H1 (cell line): ENCODE measurements at regions not wholly inside any gene's neighbourhood (a gene's known extent, or its start where the extent isn't known, plus 50 kb on each side); places are given as distances from the start of the nearest gene placed in this dataset.

Source experiments
- ASH2L ChIP-seq: fragments of 200-600, 300-600 bp; sonication (generic); IDR thresholded peaks from one replicate; pipeline ENCODE4 v1.7.1; 2017; ENCODE audit warnings: low read length
- BRCA1 ChIP-seq: IDR thresholded peaks from 2 replicates; pipeline ENCODE4 v1.6.1; 2012; ENCODE audit warnings: low read depth, low read length, improper control_type of control experiment
- CHD1 ChIP-seq: IDR thresholded peaks from 2 replicates; pipeline ENCODE4 v1.6.1; 2012; ENCODE audit warnings: low read depth, low read length, improper control_type of control experiment
- GABPA ChIP-seq: IDR thresholded peaks from 2 replicates; pipeline ENCODE4 v1.6.1; 2011; ENCODE audit warnings: mild to moderate bottlenecking, low read length, moderate library complexity, borderline replicate concordance; ENCODE audit not compliant: insufficient read depth
- GTF2F1 ChIP-seq: IDR thresholded peaks from 2 replicates; pipeline ENCODE4 v1.6.1; 2012; ENCODE audit warnings: low read depth, low read length, improper control_type of control experiment, borderline replicate concordance
- POLR2A ChIP-seq, 2 experiments: IDR thresholded peaks; 1 replicate in 1 of 2; 2 replicates in 1 of 2; pipeline ENCODE4 v1.6.1; 2011; ENCODE audit warnings: low read depth in 2 of 2, low read length in 2 of 2, mild to moderate bottlenecking in 2 of 2; ENCODE audit errors: control extremely low read depth in 1 of 2
- POLR2AphosphoS5 ChIP-seq: IDR thresholded peaks from 2 replicates; pipeline ENCODE4 v1.6.1; 2011; ENCODE audit warnings: low read depth, low read length
- RAD21 ChIP-seq, 2 experiments: IDR thresholded peaks in 1 of 2; conservative IDR thresholded peaks in 1 of 2; 2 replicates each; pipeline ENCODE4 v1.6.1; 2011; ENCODE audit warnings: low read depth in 2 of 2, low read length in 2 of 2, improper control_type of control experiment in 1 of 2, inconsistent platforms in 1 of 2, mild to moderate bottlenecking in 1 of 2, moderate library complexity in 1 of 2
- RNF2 ChIP-seq: fragments of 200-900, 300-1000 bp; sonication (generic); IDR thresholded peaks from 2 replicates; pipeline ENCODE4 v1.7.1; 2016; ENCODE audit warnings: borderline replicate concordance, low read depth, mild to moderate bottlenecking, antibody characterized with exemption, low read length; ENCODE audit not compliant: poor library complexity, severe bottlenecking; ENCODE audit errors: missing control alignments
- SAP30 ChIP-seq: fragments of 300-600 bp; sonication (generic); IDR thresholded peaks from 2 replicates; pipeline ENCODE4 v1.7.1; 2012; ENCODE audit warnings: low read length, moderate library complexity, mild to moderate bottlenecking, inconsistent platforms; ENCODE audit not compliant: insufficient read depth, insufficient replicate concordance
- SIRT6 ChIP-seq: IDR thresholded peaks from one replicate; pipeline ENCODE4 v1.7.1; 2012; ENCODE audit warnings: low read length, inconsistent platforms
- SP4 ChIP-seq: IDR thresholded peaks from 2 replicates; pipeline ENCODE4 v1.6.1; 2012; ENCODE audit warnings: low read length, inconsistent platforms
- TF ChIP-seq, protein P1 (sequence below): fragments of 300-600 bp; sonication (generic); IDR thresholded peaks from 2 replicates; pipeline ENCODE4 v1.7.1; 2012; ENCODE audit warnings: low read length, moderate library complexity, mild to moderate bottlenecking, inconsistent platforms; ENCODE audit not compliant: insufficient replicate concordance

DNA sequence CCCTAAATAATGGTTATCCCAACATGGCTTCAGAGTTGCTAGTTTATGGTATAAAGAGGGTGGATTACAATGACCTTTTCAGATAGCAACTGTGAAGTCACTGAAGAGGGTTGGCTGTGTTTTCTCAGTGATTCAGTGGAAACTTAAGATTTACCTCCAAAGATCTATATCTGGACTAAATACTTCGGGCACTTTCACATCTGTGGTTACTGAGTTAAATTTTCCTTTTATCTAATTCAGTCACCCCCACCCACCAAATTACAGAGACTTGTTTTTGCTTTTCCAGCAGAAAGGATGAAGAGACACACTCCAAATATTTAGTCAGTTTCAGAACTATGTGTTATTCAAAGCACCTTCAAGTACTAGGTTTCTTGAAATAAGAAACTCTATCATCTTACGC, 573.2 kb downstream of the CCDC171 start (continued):
- TF ChIP-seq, protein P1, sequence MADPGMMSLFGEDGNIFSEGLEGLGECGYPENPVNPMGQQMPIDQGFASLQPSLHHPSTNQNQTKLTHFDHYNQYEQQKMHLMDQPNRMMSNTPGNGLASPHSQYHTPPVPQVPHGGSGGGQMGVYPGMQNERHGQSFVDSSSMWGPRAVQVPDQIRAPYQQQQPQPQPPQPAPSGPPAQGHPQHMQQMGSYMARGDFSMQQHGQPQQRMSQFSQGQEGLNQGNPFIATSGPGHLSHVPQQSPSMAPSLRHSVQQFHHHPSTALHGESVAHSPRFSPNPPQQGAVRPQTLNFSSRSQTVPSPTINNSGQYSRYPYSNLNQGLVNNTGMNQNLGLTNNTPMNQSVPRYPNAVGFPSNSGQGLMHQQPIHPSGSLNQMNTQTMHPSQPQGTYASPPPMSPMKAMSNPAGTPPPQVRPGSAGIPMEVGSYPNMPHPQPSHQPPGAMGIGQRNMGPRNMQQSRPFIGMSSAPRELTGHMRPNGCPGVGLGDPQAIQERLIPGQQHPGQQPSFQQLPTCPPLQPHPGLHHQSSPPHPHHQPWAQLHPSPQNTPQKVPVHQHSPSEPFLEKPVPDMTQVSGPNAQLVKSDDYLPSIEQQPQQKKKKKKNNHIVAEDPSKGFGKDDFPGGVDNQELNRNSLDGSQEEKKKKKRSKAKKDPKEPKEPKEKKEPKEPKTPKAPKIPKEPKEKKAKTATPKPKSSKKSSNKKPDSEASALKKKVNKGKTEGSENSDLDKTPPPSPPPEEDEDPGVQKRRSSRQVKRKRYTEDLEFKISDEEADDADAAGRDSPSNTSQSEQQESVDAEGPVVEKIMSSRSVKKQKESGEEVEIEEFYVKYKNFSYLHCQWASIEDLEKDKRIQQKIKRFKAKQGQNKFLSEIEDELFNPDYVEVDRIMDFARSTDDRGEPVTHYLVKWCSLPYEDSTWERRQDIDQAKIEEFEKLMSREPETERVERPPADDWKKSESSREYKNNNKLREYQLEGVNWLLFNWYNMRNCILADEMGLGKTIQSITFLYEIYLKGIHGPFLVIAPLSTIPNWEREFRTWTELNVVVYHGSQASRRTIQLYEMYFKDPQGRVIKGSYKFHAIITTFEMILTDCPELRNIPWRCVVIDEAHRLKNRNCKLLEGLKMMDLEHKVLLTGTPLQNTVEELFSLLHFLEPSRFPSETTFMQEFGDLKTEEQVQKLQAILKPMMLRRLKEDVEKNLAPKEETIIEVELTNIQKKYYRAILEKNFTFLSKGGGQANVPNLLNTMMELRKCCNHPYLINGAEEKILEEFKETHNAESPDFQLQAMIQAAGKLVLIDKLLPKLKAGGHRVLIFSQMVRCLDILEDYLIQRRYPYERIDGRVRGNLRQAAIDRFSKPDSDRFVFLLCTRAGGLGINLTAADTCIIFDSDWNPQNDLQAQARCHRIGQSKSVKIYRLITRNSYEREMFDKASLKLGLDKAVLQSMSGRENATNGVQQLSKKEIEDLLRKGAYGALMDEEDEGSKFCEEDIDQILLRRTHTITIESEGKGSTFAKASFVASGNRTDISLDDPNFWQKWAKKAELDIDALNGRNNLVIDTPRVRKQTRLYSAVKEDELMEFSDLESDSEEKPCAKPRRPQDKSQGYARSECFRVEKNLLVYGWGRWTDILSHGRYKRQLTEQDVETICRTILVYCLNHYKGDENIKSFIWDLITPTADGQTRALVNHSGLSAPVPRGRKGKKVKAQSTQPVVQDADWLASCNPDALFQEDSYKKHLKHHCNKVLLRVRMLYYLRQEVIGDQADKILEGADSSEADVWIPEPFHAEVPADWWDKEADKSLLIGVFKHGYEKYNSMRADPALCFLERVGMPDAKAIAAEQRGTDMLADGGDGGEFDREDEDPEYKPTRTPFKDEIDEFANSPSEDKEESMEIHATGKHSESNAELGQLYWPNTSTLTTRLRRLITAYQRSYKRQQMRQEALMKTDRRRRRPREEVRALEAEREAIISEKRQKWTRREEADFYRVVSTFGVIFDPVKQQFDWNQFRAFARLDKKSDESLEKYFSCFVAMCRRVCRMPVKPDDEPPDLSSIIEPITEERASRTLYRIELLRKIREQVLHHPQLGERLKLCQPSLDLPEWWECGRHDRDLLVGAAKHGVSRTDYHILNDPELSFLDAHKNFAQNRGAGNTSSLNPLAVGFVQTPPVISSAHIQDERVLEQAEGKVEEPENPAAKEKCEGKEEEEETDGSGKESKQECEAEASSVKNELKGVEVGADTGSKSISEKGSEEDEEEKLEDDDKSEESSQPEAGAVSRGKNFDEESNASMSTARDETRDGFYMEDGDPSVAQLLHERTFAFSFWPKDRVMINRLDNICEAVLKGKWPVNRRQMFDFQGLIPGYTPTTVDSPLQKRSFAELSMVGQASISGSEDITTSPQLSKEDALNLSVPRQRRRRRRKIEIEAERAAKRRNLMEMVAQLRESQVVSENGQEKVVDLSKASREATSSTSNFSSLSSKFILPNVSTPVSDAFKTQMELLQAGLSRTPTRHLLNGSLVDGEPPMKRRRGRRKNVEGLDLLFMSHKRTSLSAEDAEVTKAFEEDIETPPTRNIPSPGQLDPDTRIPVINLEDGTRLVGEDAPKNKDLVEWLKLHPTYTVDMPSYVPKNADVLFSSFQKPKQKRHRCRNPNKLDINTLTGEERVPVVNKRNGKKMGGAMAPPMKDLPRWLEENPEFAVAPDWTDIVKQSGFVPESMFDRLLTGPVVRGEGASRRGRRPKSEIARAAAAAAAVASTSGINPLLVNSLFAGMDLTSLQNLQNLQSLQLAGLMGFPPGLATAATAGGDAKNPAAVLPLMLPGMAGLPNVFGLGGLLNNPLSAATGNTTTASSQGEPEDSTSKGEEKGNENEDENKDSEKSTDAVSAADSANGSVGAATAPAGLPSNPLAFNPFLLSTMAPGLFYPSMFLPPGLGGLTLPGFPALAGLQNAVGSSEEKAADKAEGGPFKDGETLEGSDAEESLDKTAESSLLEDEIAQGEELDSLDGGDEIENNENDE = no peak
- TF ChIP-seq RAD21 (IDR thresholded peaks at IDR 0.05 in 1 of 2, conservative IDR thresholded peaks at IDR 0.05 in 1 of 2; ENCODE audit: low read depth in 2 of 2, low read length in 2 of 2) (no peak), SAP30 (no peak), SIRT6 (no peak), GABPA (no peak), SP4 (no peak), ASH2L (no peak), CHD1 (no peak), POLR2A (IDR thresholded peaks at IDR 0.05; ENCODE audit: control extremely low read depth in 1 of 2, low read depth in 2 of 2, low read length in 2 of 2) (no peak), GTF2F1 (no peak), POLR2AphosphoS5 (no peak), RNF2 (no peak), BRCA1 (no peak)
